DOHH2 (cell line): ENCODE measurements at regions not wholly inside any gene's neighbourhood (a gene's known extent, or its start where the extent isn't known, plus 50 kb on each side); places are given as distances from the start of the nearest gene placed in this dataset.

Experiments used
- H3F3A ChIP-seq: fragments of 200-600 bp; sonication (generic), shearing (Covaris generic); 2 replicates; pipeline ENCODE4 v1.6.0; 2016; ENCODE audit warnings: antibody characterized with exemption, mild to moderate bottlenecking; ENCODE audit not compliant: control insufficient read depth, insufficient read depth
- H3K27ac ChIP-seq: fragments of 200-600 bp; sonication (generic); 2 replicates; pipeline ENCODE4 v1.5.1; 2014; ENCODE audit warnings: low read depth, mild to moderate bottlenecking, low read length, moderate library complexity
- H3K27me3 ChIP-seq: fragments of 200-600 bp; sonication (generic); 2 replicates; pipeline ENCODE4 v1.6.1; 2014; ENCODE audit warnings: mild to moderate bottlenecking, low read length, mixed read lengths; ENCODE audit not compliant: control insufficient read depth
- H3K36me3 ChIP-seq: fragments of 200-600 bp; sonication (generic); 2 replicates; pipeline ENCODE4 v1.6.1; 2014; ENCODE audit warnings: mild to moderate bottlenecking, low read length, moderate library complexity, mixed read lengths; ENCODE audit not compliant: control insufficient read depth
- H3K4me1 ChIP-seq: fragments of 200-600 bp; sonication (generic); 2 replicates; pipeline ENCODE4 v1.6.1; 2014; ENCODE audit warnings: mild to moderate bottlenecking, low read length, mixed read lengths; ENCODE audit not compliant: control insufficient read depth
- H3K4me2 ChIP-seq: fragments of 200-600 bp; sonication (generic); 2 replicates; pipeline ENCODE4 v1.6.0; 2014; ENCODE audit warnings: mild to moderate bottlenecking, low read length, moderate library complexity
- H3K4me3 ChIP-seq: fragments of 200-600 bp; sonication (generic); 2 replicates; pipeline ENCODE4 v1.5.1; 2014; ENCODE audit warnings: mild to moderate bottlenecking, low read length, mixed read lengths
- H3K79me2 ChIP-seq: fragments of 200-600 bp; sonication (generic); 2 replicates; pipeline ENCODE4 v1.6.1; 2014; ENCODE audit warnings: mild to moderate bottlenecking, low read length, mixed read lengths; ENCODE audit not compliant: control insufficient read depth
- H3K9me2 ChIP-seq: fragments of 200-600 bp; sonication (generic); replicated peaks from 2 replicates; pipeline ENCODE4 v1.6.1; 2014; ENCODE audit warnings: mild to moderate bottlenecking, low read length, mixed read lengths; ENCODE audit not compliant: control insufficient read depth
- H3K9me3 ChIP-seq: fragments of 200-600 bp; sonication (generic); 2 replicates; pipeline ENCODE4 v1.6.1; 2014; ENCODE audit warnings: antibody characterized with exemption, low read length, mixed read lengths; ENCODE audit not compliant: control insufficient read depth, insufficient read depth
- H4K20me1 ChIP-seq: fragments of 200-600 bp; sonication (generic); 2 replicates; pipeline ENCODE4 v1.6.0; 2014; ENCODE audit warnings: low read depth, mild to moderate bottlenecking, antibody characterized with exemption, low read length, moderate library complexity; ENCODE audit not compliant: control insufficient read depth, insufficient read depth
- EZH2phosphoT487 ChIP-seq: fragments of 200-600 bp; sonication (generic); IDR thresholded peaks from 2 replicates; pipeline ENCODE4 v1.6.1; 2017; ENCODE audit warnings: borderline replicate concordance, mild to moderate bottlenecking, antibody characterized with exemption, low read length, moderate library complexity, mixed read lengths
- TF ChIP-seq, protein P1 (sequence below): fragments of 200-600 bp; sonication (generic); IDR thresholded peaks from one replicate; pipeline ENCODE4 v1.5.1; 2014; ENCODE audit warnings: antibody characterized with exemption, mild to moderate bottlenecking, low read depth, low read length; ENCODE audit not compliant: poor library complexity, severe bottlenecking

DNA sequence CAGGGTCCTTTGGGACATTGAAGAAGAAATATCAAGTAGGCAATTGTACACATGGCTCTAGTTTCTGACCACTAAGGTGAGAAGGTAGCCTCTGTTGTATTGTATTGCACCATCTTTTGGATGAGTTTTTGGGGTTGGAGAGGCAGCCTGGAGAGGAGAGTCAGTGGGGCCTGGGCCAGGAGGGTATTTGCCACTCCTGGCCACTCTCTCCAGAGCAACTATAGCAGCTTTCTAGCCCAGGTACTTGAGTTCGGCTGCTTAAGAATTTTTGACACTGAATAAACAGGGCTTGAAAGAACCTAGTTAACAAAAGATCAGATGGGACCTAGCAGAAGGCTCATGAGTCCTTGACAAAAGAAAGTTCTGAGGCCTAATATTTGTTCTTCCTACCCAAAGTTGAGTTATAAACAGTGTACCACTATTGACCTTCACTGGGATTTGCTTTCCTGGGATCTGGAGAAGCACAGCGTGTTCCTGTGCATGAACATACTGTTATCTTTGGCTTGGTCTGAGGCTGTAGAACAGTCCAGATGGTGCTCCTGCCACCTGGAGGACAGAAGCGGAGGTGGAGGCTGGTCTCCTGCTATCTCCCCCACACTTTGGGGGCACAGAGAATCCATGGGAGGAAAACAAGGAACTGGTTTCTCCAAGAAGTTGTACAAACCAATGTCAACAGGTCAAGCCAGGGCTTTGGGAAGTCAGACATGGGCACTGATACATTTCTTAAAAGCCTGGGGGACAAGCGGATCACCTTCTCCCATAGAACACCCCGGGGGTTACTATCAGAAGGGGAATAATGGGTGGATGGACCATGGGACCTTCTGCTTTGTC, 110.4 kb upstream of the LIFR start:
- Histone ChIP-seq H3K27ac (no peak overlapping the region), H3K9me2 (no peaks in the 10 kb centered on the region), H3K4me2 (no peak overlapping the region), H3K9me3 (no peaks in the 10 kb centered on the region), H3K27me3 (no peaks in the 10 kb centered on the region), H3K79me2 (no peaks in the 10 kb centered on the region), H3K4me1 (no peaks in the 10 kb centered on the region), H3K36me3 (no peaks in the 10 kb centered on the region), H3K4me3 (no peak overlapping the region), H4K20me1 (no peaks in the 10 kb centered on the region), H3F3A (no peaks in the 10 kb centered on the region)
- no peak for TF ChIP-seq EZH2phosphoT487
- TF ChIP-seq, protein P1, sequence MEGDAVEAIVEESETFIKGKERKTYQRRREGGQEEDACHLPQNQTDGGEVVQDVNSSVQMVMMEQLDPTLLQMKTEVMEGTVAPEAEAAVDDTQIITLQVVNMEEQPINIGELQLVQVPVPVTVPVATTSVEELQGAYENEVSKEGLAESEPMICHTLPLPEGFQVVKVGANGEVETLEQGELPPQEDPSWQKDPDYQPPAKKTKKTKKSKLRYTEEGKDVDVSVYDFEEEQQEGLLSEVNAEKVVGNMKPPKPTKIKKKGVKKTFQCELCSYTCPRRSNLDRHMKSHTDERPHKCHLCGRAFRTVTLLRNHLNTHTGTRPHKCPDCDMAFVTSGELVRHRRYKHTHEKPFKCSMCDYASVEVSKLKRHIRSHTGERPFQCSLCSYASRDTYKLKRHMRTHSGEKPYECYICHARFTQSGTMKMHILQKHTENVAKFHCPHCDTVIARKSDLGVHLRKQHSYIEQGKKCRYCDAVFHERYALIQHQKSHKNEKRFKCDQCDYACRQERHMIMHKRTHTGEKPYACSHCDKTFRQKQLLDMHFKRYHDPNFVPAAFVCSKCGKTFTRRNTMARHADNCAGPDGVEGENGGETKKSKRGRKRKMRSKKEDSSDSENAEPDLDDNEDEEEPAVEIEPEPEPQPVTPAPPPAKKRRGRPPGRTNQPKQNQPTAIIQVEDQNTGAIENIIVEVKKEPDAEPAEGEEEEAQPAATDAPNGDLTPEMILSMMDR = peak; percentile 54

- H3K27me3 ChIP-seq = no peaks in the 10 kb centered on the region
- no peaks in the 10 kb centered on the region for H3K9me2 ChIP-seq
- H3K4me2 ChIP-seq = no peak overlapping the region
- H3K9me3 ChIP-seq = no peaks in the 10 kb centered on the region
- H3K27ac ChIP-seq = no peak overlapping the region
- no peaks in the 10 kb centered on the region for H4K20me1 ChIP-seq
- no peaks in the 10 kb centered on the region for H3K4me1 ChIP-seq
- H3K36me3 ChIP-seq = no peaks in the 10 kb centered on the region
- TF ChIP-seq, protein P1 = no peak
- no peak for TF ChIP-seq EZH2phosphoT487
- no peaks in the 10 kb centered on the region for H3F3A ChIP-seq
- no peak overlapping the region for H3K4me3 ChIP-seq
- H3K79me2 ChIP-seq = no peaks in the 10 kb centered on the region
Measured at GRCh38 chr5:38667499-38667776, 111.0 kb upstream of the LIFR start.

DNA sequence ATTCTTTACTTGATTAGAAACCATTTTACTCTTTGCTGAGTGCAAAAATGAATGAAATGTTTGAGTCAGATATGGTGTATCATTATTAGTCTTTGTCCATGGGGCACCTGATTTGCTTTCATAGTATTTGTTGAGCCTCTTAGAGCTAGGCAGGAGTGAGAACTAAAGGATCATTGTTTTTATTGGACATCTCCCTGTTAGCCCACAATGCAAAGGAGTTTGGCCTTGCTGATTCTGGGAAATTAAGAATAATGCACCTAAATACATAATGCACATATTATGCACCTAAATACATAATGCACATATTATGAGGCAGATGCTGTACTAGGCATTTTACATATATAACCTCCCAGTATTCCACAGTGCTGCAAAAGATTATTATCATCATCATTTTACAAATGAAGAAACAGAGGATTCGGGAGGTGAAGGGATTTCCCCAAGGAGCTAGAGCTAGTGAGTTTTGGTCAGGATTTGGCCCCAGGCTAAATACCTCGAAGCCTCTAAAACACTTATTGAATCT, 113.0 kb upstream of the LIFR start:
- H3K27me3 ChIP-seq = no peaks in the 10 kb centered on the region
- no peak overlapping the region for H3K4me3 ChIP-seq
- H3K79me2 ChIP-seq = no peaks in the 10 kb centered on the region
- no peaks in the 10 kb centered on the region for H3K9me2 ChIP-seq
- H3K27ac ChIP-seq = no peak overlapping the region
- no peaks in the 10 kb centered on the region for H3F3A ChIP-seq
- TF ChIP-seq, protein P1 = no peak
- TF ChIP-seq EZH2phosphoT487 = no peak
- H3K4me2 ChIP-seq = no peak overlapping the region
- H3K36me3 ChIP-seq = no peaks in the 10 kb centered on the region
- H3K9me3 ChIP-seq = no peaks in the 10 kb centered on the region
- H3K4me1 ChIP-seq = no peaks in the 10 kb centered on the region
- no peaks in the 10 kb centered on the region for H4K20me1 ChIP-seq
